HEK293 (cell line): ENCODE measurements at regions not wholly inside any gene's neighbourhood (a gene's known extent, or its start where the extent isn't known, plus 50 kb on each side); places are given as distances from the start of the nearest gene placed in this dataset.

Experiments
- CTCF ChIA-PET: fragments of 350-600 bp; formaldehyde crosslinking; extraction: SDS; loops from one replicate; lab custom pipeline; 2021; ENCODE audit warnings: antibody characterized with exemption; lab: Yijun Ruan, JAX
- POLR2A ChIA-PET: fragments of 300-600 bp; formaldehyde crosslinking; extraction: SDS; loops from one replicate; lab custom pipeline; 2020; ENCODE audit warnings: antibody characterized with exemption, inconsistent platforms; lab: Yijun Ruan, JAX
- H3K27ac ChIP-seq: fragments of 200-500 bp; sonication (Bioruptor generic); 2 replicates; pipeline ENCODE4 v1.5.1; 2014; ENCODE audit warnings: low read depth, low read length, control low read depth, inconsistent platforms; ENCODE audit errors: extremely low read depth
- H3K36me3 ChIP-seq, 2 experiments: fragments of 200-500 bp in 1 of 2; sonication (Bioruptor generic) in 1 of 2; 1 replicate in 1 of 2; 2 replicates in 1 of 2; pipeline ENCODE4 v1.5.1; 2014 to 2017; ENCODE audit warnings: inconsistent platforms in 2 of 2, low read length in 2 of 2; ENCODE audit not compliant: control insufficient read depth in 2 of 2, insufficient read depth in 1 of 2
- H3K4me1 ChIP-seq: fragments of 200-500 bp; sonication (Bioruptor generic); 2 replicates; pipeline ENCODE4 v1.5.1; 2014; ENCODE audit warnings: mild to moderate bottlenecking, low read length, inconsistent platforms; ENCODE audit not compliant: control insufficient read depth, insufficient read depth
- H3K4me3 ChIP-seq: 2 replicates; pipeline ENCODE4 v1.5.1; 2011; ENCODE audit warnings: low read depth, mild to moderate bottlenecking, control low read depth, low read length, moderate library complexity
- H3K9me3 ChIP-seq: fragments of 200-500 bp; sonication (Bioruptor generic); 2 replicates; pipeline ENCODE4 v1.5.1; 2014; ENCODE audit warnings: low read depth, low read length, inconsistent platforms; ENCODE audit not compliant: control insufficient read depth, insufficient read depth
- ZNF621 ChIP-seq: fragments of 450-650 bp; formaldehyde crosslinking; IDR thresholded peaks from 2 replicates; pipeline ENCODE4 v1.5.1; 2017; ENCODE audit warnings: missing biosample characterization, missing genetic modification characterization
- TF ChIP-seq, protein P1 (sequence below): sonication (generic); formaldehyde crosslinking; IDR thresholded peaks from 2 replicates; pipeline ENCODE4 v1.8.1; 2022; ENCODE audit warnings: mild to moderate bottlenecking, moderate library complexity, missing genetic modification reagents

DNA sequence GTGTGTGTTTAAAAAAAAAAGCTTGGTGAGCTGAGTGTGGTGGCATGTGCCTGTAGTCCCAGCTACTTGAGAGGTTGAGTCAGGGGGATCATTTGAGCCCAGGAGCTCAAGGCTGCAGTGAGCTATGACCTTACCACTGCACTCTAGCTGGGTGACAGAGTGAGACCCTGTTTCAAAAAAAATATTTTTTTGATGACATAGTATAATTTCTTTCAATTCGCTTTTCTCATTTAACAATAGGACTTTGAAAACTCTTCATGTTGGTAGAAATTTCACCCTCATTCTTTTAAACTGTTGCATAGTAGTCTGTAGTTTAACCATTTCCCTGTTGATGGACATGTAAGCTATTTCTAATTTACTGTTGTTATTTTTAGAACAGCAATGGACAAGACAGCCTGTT is 55.7 kb upstream of the EXOC6 start:
- Histone ChIP-seq H3K9me3 (no peaks in the 10 kb centered on the region), H3K27ac (no peak overlapping the region), H3K4me1 (no peaks in the 10 kb centered on the region), H3K4me3 (no peak overlapping the region), H3K36me3 (no peaks in the 10 kb centered on the region)
- POLR2A ChIA-PET: interaction anchor here (0.7 kb wide), 1 partner anchor 103 kb away, joined by 3 read pairs; the partner anchor contains the start of gene HHEX
- TF ChIP-seq ZNF621 (tag by site-specific recombination): no peak
- TF ChIP-seq, protein P1, sequence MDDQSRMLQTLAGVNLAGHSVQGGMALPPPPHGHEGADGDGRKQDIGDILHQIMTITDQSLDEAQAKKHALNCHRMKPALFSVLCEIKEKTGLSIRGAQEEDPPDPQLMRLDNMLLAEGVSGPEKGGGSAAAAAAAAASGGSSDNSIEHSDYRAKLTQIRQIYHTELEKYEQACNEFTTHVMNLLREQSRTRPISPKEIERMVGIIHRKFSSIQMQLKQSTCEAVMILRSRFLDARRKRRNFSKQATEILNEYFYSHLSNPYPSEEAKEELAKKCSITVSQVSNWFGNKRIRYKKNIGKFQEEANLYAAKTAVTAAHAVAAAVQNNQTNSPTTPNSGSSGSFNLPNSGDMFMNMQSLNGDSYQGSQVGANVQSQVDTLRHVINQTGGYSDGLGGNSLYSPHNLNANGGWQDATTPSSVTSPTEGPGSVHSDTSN (CRISPR knock-in tag): no peak
- CTCF ChIA-PET: interaction anchor here (0.7 kb wide), 1 partner anchor 22 kb away, joined by 3 read pairs; no protein-coding TSS in a partner anchor
